Panc1 (cell line): ENCODE measurements at regions not wholly inside any gene's neighbourhood (a gene's known extent, or its start where the extent isn't known, plus 50 kb on each side); places are given as distances from the start of the nearest gene placed in this dataset.
A peak's percentile ranks its signal among the peaks of the same experiment; 100 is the strongest.

Source experiments
- ATAC-seq: fragments of 200-7000 bp; cut with Tn5 transposase; 2 replicates; pipeline ENCODE4 v1.9.1; 2020; ENCODE audit warnings: mild to moderate bottlenecking, moderate library complexity
- BruUV-seq: library from RNA; stranded (reverse); fragments of 400-500 nt; replicated peaks from 2 replicates; lab custom pipeline; 2021; lab: Mats Ljungman, UMichigan
- CTCF ChIA-PET: fragments of 300-600 bp; sonication (Branson Sonifier 250); formaldehyde crosslinking; loops from one replicate; lab custom pipeline; 2022; ENCODE audit warnings: antibody characterized with exemption; lab: Charles Lee
- POLR2A ChIA-PET: fragments of 300-600 bp; sonication (Branson Sonifier 250); formaldehyde crosslinking; loops from one replicate; lab custom pipeline; 2022; ENCODE audit warnings: antibody characterized with exemption; lab: Charles Lee
- DNase-seq: peaks from one replicate; pipeline ENCODE4 v3.0.0-alpha.2; 2010; ENCODE audit warnings: low read depth, low spot score
- H3K27ac ChIP-seq: 2 replicates; pipeline ENCODE4 v1.5.1; 2011; ENCODE audit warnings: mild to moderate bottlenecking, low read length, inconsistent platforms
- H3K27me3 ChIP-seq: fragments of 200-500 bp; sonication (Bioruptor generic); 2 replicates; pipeline ENCODE4 v1.6.0; 2014; ENCODE audit warnings: low read length, inconsistent platforms; ENCODE audit not compliant: control insufficient read depth, insufficient read depth
- H3K36me3 ChIP-seq: fragments of 200-500 bp; sonication (Bioruptor generic); 2 replicates; pipeline ENCODE4 v1.5.1; 2014; ENCODE audit warnings: inconsistent platforms, mild to moderate bottlenecking, low read length, moderate library complexity; ENCODE audit not compliant: control insufficient read depth, insufficient read depth
- H3K4me1 ChIP-seq: 2 replicates; pipeline ENCODE4 v1.5.1; 2011; ENCODE audit warnings: inconsistent platforms, mild to moderate bottlenecking, low read length, moderate library complexity; ENCODE audit not compliant: control insufficient read depth, insufficient read depth
- H3K4me3 ChIP-seq, 2 experiments: 2 replicates each; pipeline ENCODE4 v1.5.1; 2011 to 2012; ENCODE audit warnings: low read depth in 2 of 2, low read length in 2 of 2, mild to moderate bottlenecking in 2 of 2, inconsistent platforms in 1 of 2, moderate library complexity in 1 of 2
- H3K9me3 ChIP-seq: fragments of 200-500 bp; sonication (Bioruptor generic); 2 replicates; pipeline ENCODE4 v1.5.1; 2014; ENCODE audit warnings: low read depth, mild to moderate bottlenecking, inconsistent platforms, low read length, moderate library complexity; ENCODE audit not compliant: control insufficient read depth, insufficient read depth
- CTCF ChIP-seq: fragments of 450-650 bp; IDR thresholded peaks from 2 replicates; pipeline ENCODE4 v1.5.1; 2017; ENCODE audit warnings: mild to moderate bottlenecking
- POLR2AphosphoS5 ChIP-seq: IDR thresholded peaks from 2 replicates; pipeline ENCODE4 v1.6.1; 2012; ENCODE audit warnings: mild to moderate bottlenecking, low read depth, low read length, moderate library complexity
- REST ChIP-seq, 2 experiments: IDR thresholded peaks; 2 replicates each; pipeline ENCODE4 v1.6.1; 2011 to 2012; ENCODE audit warnings: low read depth in 2 of 2, control low read depth in 1 of 2, low read length in 1 of 2, mild to moderate bottlenecking in 1 of 2, moderate library complexity in 1 of 2; ENCODE audit not compliant: insufficient read depth in 1 of 2
- SIN3A ChIP-seq: IDR thresholded peaks from 2 replicates; pipeline ENCODE4 v1.6.1; 2012; ENCODE audit warnings: low read depth, mild to moderate bottlenecking, low read length, moderate library complexity, borderline replicate concordance; ENCODE audit not compliant: insufficient read depth
- TCF7L2 ChIP-seq: IDR thresholded peaks from 2 replicates; pipeline ENCODE4 v1.6.1; 2011; ENCODE audit warnings: mild to moderate bottlenecking, low read depth, low read length, inconsistent platforms
- in situ Hi-C: cut with HindIII; loops from 2 replicates; pipeline ENCODE4 v1.10.0; 2016; ENCODE audit warnings: low sequenced_read_pairs, low pct_unique_long_range_greater_than_20kb
- intact Hi-C: fragments of 100-400 bp; cut with micrococcal nuclease; formaldehyde crosslinking; loops from one replicate; pipeline ENCODE4 v1.10.0; 2022; ENCODE audit not compliant: unreplicated experiment

GRCh38 chr6:53989504-53989903, 121.7 kb upstream of the MLIP start:
- POLR2A ChIA-PET = no interaction called here
- H3K27ac ChIP-seq = no peak overlapping the region
- BruUV-seq = no TSS peak
- intact Hi-C loops = loop anchor here (2.0 to 10.0 kb wide), 3 partner anchors 277 to 1078 kb away; no protein-coding TSS in a partner anchor
- no peaks in the 10 kb centered on the region for H3K36me3 ChIP-seq
- TF ChIP-seq TCF7L2 (no peak), SIN3A (no peak), CTCF (no peak), POLR2AphosphoS5 (no peak), REST (IDR thresholded peaks at IDR 0.05; ENCODE audit: insufficient read depth in 1 of 2, low read depth in 2 of 2, low read length in 1 of 2) (no peak)
- no peaks in the 10 kb centered on the region for H3K4me1 ChIP-seq
- CTCF ChIA-PET = no interaction called here
- in situ Hi-C loops = no loop called here
- ATAC-seq = no peak
- no peak for DNase-seq
- 0 out of 2 replicates have a peak, but pooled peaks cover 4% of the 10 kb centered on the region for H3K27me3 ChIP-seq
- no peak overlapping the region for H3K4me3 ChIP-seq
- H3K9me3 ChIP-seq = no peaks in the 10 kb centered on the region

GRCh38 chr6:53992522-53992921, 118.7 kb upstream of the MLIP start:
- H3K36me3 ChIP-seq = no peaks in the 10 kb centered on the region
- H3K4me3 ChIP-seq = no peak overlapping the region
- TF ChIP-seq POLR2AphosphoS5 = no peak
- peak; percentile 21; the same call in 1 of the 2 replicates for TF ChIP-seq CTCF
- no peak overlapping the region for H3K27ac ChIP-seq
- no TSS peak for BruUV-seq
- ATAC-seq = no peak
- in situ Hi-C loops (no loop called here), intact Hi-C loops (no loop called here)
- CTCF ChIA-PET = no interaction called here
- H3K4me1 ChIP-seq = no peaks in the 10 kb centered on the region
- no peaks in the 10 kb centered on the region for H3K27me3 ChIP-seq
- DNase-seq = no peak
- no peaks in the 10 kb centered on the region for H3K9me3 ChIP-seq
- POLR2A ChIA-PET = no interaction called here
